GM21381 (cell line): ENCODE measurements at regions not wholly inside any gene's neighbourhood (a gene's known extent, or its start where the extent isn't known, plus 50 kb on each side); places are given as distances from the start of the nearest gene placed in this dataset.
"Not testable (repeated sequence)": the region's sequence is repeated elsewhere in the genome, so short reads cannot be mapped to it uniquely, and the experiment has no call there.

ENCODE experiments used
- ATAC-seq: cut with Tn5 transposase; IDR thresholded peaks from one replicate; pipeline ENCODE4 v1.9.1; 2021; ENCODE audit warnings: mild to moderate bottlenecking, moderate library complexity; ENCODE audit not compliant: unreplicated experiment

DNA sequence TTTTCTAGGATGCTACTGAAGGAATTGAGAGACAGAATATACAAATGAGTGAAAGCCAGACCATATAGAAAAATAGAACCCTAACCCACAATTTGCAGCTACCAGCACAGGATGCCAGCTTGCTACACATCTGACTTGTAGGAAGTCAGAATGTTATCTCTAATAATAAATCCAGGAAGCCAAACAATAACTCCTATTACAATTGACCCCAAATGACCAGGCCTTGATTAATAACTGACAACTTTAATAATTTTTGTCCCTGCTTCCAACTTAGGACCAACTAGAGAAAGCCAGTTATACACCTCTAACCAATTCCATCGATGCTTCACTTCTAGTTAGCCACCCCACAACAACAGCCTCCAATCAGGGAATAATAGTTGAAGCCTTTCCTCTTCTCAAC, 193.4 kb downstream of the CASP12 start:
- ATAC-seq = no peak

DNA sequence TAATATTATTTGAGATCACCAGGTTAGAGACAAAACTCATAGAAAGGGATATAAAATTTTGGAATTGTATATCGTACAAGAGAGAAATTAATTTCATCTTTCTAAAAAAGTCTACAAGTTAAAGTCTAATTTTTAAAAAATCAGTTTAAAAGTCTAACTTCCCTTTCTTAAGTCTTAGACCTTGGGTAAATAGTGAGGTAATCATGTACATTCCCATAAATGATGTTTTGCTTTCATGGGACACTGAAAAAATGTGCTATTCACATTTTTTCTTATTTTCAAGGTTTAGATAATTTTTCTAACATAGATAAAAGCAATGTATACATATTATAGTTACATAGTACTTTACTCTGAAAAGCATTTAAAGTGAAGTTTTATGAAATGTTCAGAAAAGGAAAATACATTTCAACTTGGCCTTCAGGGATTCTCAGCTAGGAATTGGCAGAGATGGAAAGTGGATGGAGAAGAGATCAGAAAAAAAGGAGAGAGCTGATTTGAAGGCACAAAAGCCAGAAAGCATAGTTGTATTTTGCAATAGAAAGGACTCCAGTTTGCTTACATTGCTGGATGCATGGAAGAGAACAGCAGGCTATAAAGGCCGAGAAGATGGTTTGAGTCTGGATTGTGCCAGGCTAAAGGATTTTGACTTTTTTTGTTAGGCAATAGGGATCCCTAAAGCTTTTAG, 194.0 kb downstream of the CASP12 start:
- no peak for ATAC-seq

DNA sequence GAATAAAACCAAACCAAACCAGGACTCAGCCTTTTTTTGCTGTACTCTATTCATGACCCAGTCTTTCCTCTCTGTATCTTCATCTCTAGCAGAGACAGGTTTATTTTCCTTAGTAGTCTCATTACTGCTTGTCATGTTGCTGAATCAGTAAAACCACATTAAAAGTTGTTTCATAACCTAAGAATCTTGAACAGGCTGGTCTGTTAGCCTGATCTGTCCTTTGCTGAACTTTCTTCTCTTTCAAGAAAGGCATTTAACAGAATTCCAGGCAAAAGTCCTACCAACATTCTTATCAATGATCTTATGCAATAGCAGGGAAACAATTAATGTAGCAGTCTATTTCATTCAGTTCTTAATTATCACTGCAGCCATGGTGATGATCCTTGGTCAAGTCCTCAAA, 197.7 kb downstream of the CASP12 start:
- ATAC-seq = no peak

DNA sequence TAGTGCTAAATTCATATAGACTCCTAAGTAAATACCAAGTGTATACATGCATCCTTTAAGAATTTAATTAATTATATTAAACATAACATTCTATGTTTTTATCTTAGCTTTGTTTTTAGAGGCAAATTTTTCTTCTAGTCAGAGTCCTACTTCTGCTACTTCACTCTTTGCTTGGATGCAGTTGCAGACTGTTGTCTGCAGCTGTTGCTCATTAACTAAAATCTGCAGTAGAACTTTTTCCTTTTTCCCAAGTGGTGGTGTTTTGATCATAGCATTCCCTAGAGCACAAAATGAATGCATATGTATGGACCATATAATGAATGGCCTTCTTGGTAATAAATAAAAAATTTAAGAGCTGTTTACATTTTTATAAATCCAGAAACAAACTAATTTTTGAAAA, 198.3 kb downstream of the CASP12 start:
- no peak for ATAC-seq

DNA sequence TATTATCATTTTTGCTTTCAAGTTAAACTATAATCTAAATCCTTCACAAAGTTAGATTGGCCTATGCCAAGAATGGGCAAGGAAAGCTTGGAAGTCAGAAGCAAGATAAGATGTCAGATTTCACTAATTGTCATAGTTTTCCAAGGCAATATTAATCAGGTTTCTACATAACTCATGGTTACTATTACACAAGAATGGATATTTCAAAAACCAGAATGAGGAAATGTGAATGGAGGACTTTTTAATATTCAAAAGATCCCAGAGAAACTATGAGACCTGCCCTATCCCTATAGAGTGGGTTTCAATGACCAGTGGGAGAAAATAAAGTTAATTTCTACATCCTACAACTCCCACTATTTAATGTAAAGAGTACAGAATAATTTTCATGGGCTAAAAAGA, 203.2 kb downstream of the CASP12 start:
- ATAC-seq = no peak

DNA sequence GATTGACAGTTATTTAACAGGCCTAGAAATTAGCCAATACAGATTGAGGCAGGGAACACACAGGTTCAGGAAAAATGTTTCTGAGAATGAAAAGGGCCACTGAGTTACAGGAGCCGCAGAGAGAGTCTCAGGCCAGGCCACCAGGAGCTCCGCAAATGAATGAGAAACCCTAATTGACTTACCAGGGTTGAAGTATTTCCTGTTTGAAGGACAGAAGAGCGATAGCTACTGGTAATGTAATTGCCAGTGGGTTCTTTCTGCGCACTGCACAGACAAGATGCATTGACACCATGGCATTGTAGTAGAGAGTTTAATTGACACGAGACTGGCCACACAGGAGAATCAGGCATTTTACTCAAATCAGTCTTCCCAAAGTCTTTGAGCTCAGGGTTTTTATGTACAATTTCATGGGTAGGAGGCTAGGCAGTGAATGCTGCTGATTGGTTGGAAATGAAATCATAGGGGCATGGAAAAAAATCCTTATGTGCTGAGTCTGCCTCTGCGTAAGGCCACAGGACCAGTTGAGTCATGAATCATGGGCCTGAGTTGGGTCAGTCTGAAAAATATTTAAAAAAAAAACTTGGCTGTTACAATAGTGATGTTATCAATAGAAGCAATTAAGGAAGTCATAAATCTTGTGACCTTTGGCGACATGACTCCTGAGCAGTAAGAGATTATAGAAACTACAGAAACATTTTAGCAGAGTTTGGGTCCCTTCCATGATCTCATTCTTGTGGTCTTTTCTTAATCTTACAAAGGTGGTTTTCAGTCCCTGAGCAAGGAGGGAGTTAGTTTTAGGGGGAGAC, 203.8 kb downstream of the CASP12 start:
- ATAC-seq = no peak

DNA sequence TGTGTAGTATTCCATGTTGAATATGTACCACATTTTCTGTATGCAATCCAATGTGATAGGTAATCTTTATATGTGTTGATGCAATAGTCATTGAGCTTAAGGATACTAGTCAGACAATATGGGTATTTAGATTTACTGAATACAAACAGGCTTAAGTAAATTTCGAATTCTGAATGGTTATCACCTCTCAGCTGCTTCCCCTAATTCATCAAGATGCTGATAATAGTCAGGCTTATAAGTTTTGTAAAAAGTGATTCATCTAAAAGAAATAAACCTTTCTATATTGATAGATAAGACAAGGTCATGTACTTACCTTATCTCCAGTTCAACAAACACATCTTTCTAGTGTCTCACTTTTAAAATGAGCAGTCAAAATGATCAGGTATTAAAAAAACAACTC, 205.5 kb downstream of the CASP12 start:
- ATAC-seq = no peak

DNA sequence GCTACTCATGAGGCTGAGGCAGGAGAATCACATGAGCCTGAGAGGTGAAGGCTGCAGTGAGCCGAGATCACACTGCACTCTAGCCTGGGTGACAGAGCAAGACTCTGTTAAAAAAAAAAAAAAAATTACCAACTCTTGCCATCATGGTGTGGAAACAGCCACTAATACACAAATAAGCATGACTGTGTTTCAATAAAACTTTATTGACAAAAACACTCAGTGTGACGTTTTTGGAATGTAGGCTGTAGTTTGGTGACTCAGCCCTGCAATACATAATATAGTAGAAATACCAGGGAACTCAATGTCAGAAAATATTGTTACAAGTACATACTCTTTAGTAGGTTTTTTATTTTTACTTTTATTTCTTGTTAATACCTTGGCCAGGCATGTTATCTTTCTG, 207.1 kb downstream of the CASP12 start:
- no peak for ATAC-seq

DNA sequence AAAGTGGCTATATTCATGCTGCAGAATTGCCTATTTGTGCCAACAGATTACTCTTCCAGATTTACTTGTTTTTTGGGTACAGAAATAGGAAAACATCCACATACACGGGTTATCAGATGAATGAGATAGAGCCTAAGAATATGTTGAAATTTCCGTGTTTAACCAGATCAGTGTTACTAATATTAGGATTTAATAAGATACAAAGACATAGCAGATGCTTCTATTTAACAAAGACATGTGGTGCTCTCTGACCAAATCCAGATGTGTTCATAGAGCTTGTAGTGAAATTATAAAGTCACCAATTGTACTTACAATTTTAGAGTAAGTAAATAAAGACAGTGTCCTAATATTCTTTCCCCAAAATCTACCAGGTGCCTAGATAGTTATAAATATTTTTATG, 208.0 kb downstream of the CASP12 start:
- no peak for ATAC-seq

DNA sequence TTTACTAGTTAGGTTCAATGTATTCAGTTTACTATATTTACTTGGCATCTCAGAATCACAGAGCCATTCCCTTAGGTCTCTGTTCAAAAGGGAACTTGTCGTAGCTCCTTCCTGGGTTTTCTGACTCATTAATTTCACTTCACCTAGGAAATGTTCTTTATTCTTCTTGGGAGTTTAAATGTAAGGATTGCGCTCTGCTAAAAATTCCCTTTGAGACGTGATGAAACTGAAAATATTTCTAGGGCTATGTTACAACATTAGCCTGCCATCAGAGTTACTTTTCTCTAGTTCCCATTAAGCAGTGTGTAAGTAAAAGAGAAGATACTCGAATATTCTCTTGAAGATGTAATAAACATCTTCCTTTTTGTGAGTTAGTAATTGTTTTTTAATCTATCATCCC, 209.5 kb downstream of the CASP12 start:
- no peak for ATAC-seq

DNA sequence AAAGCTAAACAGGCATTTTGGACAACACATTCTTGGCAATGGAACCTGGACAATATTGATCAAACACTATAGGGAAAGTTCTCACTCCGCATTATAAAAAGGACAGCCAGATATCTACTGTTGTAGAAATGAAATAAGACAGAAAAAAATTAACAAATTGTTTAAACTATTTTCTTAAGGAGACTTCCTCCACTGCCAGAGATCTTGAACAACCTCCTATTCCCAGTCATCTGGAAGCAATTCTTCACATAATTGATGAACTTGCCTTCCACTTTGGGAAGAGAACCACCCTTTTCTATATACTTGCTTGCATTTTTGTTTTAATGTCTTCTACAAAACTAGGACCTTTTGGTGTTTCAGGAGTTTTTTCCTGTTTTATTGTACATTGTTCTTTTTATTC, 216.1 kb downstream of the CASP12 start:
- ATAC-seq = no peak

DNA sequence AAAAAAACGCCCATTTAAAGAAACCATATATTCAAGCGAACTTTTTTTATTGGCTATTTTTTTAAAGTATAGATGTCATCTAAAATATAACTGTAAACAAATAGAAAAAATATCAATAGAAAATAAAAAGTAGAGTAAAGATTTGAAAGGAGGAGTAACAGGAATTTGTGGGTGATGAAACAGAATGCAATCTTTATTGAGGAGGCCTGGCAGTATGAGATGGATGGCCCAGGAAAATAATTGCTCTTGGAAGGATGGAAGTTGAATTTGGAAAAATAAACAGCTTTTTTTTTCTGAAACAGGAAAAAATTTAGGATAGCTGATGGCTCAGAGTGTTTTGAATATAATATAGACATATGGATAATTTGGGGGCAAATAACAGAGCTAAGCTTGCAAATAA, 219.0 kb downstream of the CASP12 start:
- ATAC-seq = no peak

DNA sequence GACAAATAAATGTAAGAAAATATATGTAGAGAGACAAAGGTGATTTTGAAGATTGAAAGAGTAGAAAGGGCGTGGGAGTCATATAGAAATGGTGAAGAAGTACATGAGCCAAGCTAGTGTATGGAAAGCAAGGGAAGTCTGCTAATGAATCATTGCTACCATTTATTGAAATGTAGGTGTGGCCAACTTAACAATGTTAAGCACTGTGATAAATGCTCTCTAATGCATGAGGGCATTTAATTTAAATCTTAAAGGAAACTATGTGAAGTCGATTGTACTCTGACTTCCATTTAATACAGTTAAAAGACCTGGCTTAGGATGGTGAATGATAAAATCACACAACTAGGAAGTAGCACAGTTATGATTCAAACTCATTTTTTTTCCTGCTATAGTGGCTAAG, 219.9 kb downstream of the CASP12 start:
- no peak for ATAC-seq

DNA sequence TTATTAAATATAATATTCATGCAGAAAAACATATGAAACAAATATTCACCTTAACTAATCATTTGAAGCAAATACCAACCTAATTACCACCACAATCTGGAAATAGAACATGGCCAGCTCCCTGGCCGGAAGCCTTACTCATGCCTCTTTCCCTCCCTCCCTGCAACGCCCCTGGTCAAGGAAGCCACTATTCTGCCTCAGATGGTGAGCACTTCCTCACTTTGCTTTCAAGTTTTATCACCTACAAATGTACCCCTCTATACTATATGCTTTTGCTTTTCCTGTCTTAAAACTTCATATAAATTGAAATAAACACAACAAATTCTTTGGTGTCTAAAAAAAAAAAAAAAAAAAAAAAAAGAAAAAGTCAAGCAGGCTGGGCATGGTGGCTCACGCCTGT, 221.2 kb downstream of the CASP12 start:
- not testable (repeated sequence) for ATAC-seq

DNA sequence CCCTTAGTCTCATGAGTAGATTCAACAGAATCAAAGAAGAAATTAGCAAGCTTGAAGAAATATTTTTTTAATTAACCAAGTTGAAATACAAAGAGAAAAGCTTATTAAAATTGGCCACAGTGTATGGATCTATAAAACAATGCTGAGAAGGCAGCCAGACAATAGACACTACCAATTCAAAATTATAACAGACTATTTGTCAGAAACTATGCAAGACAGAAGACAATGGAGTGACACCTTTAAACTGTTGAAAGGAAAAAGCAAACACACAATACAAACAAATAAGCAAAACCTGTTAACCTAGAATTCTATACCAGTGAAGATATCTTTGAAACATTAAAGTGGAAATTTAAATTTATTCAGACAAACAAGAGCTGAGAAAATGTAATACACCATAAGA, 225.4 kb downstream of the CASP12 start:
- no peak for ATAC-seq

DNA sequence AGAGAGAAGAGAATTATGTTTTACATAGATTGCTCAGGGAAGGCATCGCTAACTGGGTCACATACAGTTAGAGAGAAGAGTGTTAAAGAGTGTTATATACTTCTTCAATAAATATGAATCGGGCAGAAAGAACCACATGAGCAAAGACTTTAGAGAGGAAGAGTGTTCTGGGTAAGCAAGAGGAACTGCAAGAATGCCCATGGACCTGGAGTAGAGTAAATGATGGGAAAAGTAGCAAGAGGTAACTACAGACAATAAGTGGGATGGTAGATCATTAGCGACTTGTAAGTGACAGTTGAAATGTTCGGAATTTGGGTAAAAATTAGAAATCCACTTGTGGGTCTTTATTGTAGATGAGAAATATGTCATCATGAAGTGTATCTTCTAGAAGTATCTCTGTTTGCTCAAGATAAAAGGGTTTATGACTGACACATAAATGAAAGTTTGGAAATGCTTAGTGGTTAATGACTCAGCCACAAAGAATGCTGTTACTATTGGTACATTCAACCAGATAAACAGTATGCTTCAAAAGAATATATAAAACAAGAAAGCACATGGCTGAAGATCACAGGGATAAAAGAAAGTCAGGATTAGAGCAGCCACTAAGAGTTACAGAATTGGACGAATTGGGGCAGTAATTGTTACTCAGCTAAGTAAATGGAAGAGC, 229.3 kb downstream of the CASP12 start:
- ATAC-seq = no peak

DNA sequence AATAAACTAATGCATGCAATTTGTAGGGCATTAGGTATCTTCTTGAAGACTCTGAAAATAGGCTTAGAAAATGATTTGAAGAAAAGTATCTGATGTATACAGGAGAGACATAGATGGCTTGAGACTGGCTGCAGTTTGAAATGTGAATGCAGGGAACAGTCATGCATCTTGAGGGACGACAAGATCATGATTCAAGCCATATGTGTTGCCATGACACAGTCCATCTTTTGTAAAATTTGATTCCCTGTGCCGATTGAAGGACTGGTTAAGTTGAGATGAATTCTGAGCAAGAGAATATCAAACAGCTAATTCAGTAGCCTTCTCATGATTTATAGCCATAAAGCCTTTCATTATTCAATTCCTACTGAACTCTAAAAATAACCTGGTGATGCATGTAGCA, 231.6 kb downstream of the CASP12 start:
- ATAC-seq = no peak

DNA sequence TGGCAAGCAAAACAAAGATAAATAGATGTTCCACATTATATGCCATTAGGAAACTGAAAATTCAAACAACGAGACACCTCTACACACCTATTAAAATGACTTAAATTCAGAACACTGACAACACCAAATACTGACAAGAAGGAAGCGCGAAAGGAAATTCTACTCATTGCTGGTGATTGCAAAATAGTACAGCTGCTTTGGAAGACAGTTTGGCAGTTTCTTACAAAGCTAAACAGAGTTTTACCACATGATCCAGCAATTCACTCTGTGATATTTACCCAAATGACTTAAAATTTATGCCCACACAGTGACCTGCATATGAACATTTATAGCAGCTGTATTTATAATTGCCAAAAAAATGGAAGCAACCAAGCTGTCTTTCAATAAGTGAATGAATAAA, 232.6 kb downstream of the CASP12 start:
- ATAC-seq = no peak

DNA sequence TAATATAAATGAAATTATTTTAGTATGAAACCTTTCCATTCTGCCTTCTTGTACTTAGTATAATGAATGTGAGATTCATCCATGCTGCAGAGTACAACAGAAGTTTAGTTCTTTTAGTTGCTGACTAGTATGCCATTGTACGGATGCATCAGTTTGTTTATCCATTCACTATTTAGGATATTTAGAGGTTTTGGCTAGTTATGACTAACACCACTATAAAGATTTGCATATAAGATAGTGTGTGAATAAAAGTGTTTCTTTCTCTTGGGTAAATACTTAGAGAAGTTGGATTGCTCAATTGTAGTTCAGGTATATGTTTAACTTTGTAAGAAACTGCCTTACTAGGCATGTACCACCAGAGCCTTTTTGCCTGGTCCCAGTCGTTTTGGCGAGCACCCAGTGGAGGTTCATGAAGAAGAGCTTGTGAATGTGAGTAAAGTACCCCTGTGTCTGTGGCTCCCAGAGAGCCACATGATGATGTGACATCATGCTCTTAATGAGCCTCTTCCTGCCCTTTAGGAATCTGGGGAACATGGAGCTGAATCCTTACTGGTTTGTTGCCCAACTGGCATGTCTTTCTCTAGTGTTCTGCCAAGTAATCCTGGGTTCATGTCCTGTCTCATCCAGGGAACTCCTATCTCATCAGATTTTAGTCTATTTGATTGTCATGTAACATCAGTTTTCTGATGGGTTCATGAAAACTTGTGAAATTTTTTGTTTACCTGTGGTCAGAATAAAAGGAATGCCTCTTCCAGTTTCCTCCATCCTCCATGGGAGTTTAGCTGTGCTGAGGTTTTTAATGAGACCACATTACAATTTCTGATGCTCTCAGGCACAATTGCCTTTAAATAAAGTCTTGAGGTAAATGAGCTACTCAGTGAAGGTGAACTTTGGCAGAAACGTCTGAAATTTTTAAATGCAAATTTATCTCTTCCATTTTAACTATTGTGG, 234.8 kb downstream of the CASP12 start:
- no peak for ATAC-seq

DNA sequence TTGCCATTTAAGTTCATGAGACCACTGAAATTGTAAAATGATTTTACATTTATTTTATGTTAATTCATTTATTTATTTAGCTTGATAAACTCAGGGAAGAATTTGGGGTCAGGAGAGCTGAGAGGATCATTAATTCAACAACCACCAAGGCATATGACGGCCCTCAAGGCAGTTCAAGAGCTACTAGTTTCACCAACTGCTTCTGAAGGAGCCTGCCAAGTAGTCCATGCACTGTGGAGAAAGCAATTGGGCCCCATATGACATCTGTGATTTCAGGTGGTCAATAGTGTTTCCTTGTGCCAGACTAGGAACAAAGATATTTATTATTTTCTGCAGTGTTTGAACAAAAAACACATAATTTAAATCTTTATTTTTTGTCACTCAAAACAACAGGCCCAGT, 236.4 kb downstream of the CASP12 start:
- ATAC-seq = no peak

DNA sequence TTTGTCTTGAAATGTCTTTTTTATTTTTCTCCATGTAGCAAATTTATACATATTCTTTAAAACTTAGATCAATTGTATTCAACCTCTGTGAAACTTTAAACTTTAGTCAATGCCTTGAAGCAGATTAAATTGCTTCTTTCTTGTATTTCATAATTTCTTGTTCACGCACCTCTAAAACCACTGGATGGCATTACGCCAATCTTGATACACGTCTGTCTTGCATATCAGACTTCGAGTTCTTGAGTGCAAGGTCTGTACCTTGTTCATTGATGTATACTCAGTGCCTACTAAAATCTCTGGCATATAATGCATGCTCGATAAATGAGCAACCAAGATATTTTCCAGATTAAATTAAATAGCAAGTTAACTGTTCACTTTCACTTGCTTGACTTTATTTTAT, 236.8 kb downstream of the CASP12 start:
- no peak for ATAC-seq
